ENCODE measurements at regions not wholly inside any gene's neighbourhood (a gene's known extent, or its start where the extent isn't known, plus 50 kb on each side); places are given as distances from the start of the nearest gene placed in this dataset.
"Not testable (repeated sequence)": the region's sequence is repeated elsewhere in the genome, so short reads cannot be mapped to it uniquely, and the experiment has no call there.

DNA sequence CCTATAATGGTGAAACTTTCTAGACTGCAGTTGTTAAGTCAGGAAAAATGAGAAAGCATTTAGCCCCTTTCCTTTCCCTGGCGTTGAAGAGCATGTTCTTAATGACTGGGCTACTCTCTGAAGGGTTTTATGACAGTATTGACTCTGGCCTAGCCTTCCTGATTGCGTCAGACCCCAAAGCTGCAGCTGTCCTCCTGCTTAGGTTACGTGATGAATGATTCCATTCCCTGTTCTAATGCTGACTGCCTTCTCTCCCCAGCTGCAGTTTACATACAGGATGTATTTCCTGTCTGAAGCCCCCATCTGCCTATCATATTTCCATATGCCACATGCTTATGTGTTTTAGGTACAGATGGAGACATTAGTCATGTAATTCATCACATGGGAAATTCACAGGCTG lies 105.8 kb upstream of the EGFL6 start:
- TF ChIP-seq POLR2A (IDR thresholded peaks at IDR 0.05) (no peak), CTCF (IDR thresholded peaks at IDR 0.05) (no peak), POLR2AphosphoS5 (IDR thresholded peaks at IDR 0.05) (no peak)
- WGBS: 52% methylated on average over 3 of the region's 3 CpGs

GRCh38 chrX:13452283-13452682 lies 117.1 kb upstream of the EGFL6 start:
- no peaks in the 10 kb centered on the region for H3K9me3 ChIP-seq
- H3K36me3 ChIP-seq: no peaks in the 10 kb centered on the region
- TF ChIP-seq EP300 (IDR thresholded peaks at IDR 0.05) (no peak), POLR2AphosphoS5 (IDR thresholded peaks at IDR 0.05) (peak in 1 of 3 donors; percentile 28), CTCF (IDR thresholded peaks at IDR 0.05) (no peak)
- WGBS: 45% methylated on average over 7 of the region's 7 CpGs
- H3K4me3 ChIP-seq: no peak overlapping the region
- DNase-seq (ENCODE audit: low spot score in 2 of 2): no peak
- H3K4me1 ChIP-seq: no peaks in the 10 kb centered on the region
- no peaks in the 10 kb centered on the region for H3K27me3 ChIP-seq
- H3K27ac ChIP-seq: peak overlapping the region; percentile 69

More for the DNA sequence above, 105.8 kb upstream of the EGFL6 start:
- no peaks in the 10 kb centered on the region for H3K9me3 ChIP-seq
- H3K4me1 ChIP-seq: no peaks in the 10 kb centered on the region
- no peak for DNase-seq (ENCODE audit: low spot score in 2 of 2)
- H3K4me3 ChIP-seq: no peak overlapping the region
- H3K27ac ChIP-seq: no peak overlapping the region
- H3K27me3 ChIP-seq: no peaks in the 10 kb centered on the region
- no peaks in the 10 kb centered on the region for H3K36me3 ChIP-seq

GRCh38 chrX:13449441-13449840 lies 120.0 kb upstream of the EGFL6 start:
- Histone ChIP-seq H3K4me3 (no peak overlapping the region), H3K36me3 (no peaks in the 10 kb centered on the region), H3K27me3 (no peaks in the 10 kb centered on the region), H3K9me3 (no peaks in the 10 kb centered on the region), H3K4me1 (no peaks in the 10 kb centered on the region), H3K27ac (no peak overlapping the region)
- no peak for DNase-seq (ENCODE audit: low spot score in 2 of 2)
- TF ChIP-seq CTCF (IDR thresholded peaks at IDR 0.05) (no peak), EP300 (IDR thresholded peaks at IDR 0.05) (no peak), POLR2A (IDR thresholded peaks at IDR 0.05) (no peak)

- 71% methylated on average over 2 of the region's 2 CpGs for WGBS
- no peaks in the 10 kb centered on the region for H3K9me3 ChIP-seq
- H3K4me1 ChIP-seq: no peaks in the 10 kb centered on the region
- TF ChIP-seq EP300 (IDR thresholded peaks at IDR 0.05) (no peak), POLR2A (IDR thresholded peaks at IDR 0.05) (no peak), POLR2AphosphoS5 (IDR thresholded peaks at IDR 0.05) (no peak), CTCF (IDR thresholded peaks at IDR 0.05) (no peak)
- DNase-seq (ENCODE audit: low spot score in 2 of 2): no peak
- no peaks in the 10 kb centered on the region for H3K36me3 ChIP-seq
- H3K4me3 ChIP-seq: no peak overlapping the region
- H3K27me3 ChIP-seq: no peaks in the 10 kb centered on the region
- no peak overlapping the region for H3K27ac ChIP-seq
These were observed 120.5 kb upstream of the EGFL6 start for GRCh38 chrX:13448941-13449340.

DNA sequence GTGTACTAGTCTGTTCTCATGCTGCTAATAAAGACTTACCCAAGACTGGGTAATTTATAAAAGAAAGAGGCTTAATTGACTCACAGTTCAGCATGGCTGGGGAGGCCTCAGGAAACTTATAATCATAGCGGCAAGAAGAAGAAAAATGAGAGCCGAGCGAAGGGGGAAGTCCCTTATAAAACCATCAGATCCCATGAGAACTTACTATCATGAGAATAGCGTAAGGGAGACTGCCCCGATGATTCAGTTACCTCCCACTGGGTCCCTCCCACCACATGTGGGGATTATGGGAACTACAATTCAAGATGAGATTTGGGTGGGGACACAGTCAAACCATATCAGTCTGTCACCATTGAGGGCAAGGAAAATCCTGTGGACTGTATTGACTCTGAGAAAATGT lies 121.8 kb upstream of the ATXN3L start:
- not testable (repeated sequence) for H3K4me1 ChIP-seq; H3K27ac ChIP-seq; DNase-seq (ENCODE audit: low spot score in 2 of 2); H3K36me3 ChIP-seq; H3K27me3 ChIP-seq; H3K4me3 ChIP-seq; H3K9me3 ChIP-seq
- 94% methylated on average over 5 of the region's 5 CpGs for WGBS

- Histone ChIP-seq H3K36me3 (no peaks in the 10 kb centered on the region), H3K4me1 (no peaks in the 10 kb centered on the region), H3K27ac (no peak overlapping the region), H3K27me3 (no peaks in the 10 kb centered on the region), H3K4me3 (no peak overlapping the region), H3K9me3 (no peaks in the 10 kb centered on the region)
- no peak for TF ChIP-seq POLR2AphosphoS5 (IDR thresholded peaks at IDR 0.05)
- no peak for TF ChIP-seq EP300 (IDR thresholded peaks at IDR 0.05)
- TF ChIP-seq CTCF (IDR thresholded peaks at IDR 0.05): no peak
- TF ChIP-seq POLR2A (IDR thresholded peaks at IDR 0.05): no peak
- WGBS: 67% methylated on average over 2 of the region's 2 CpGs
- DNase-seq (ENCODE audit: low spot score in 2 of 2): no peak
These were observed 120.3 kb upstream of the ATXN3L start for GRCh38 chrX:13440176-13440575.
